ENCODE measurements at regions not wholly inside any gene's neighbourhood (a gene's known extent, or its start where the extent isn't known, plus 50 kb on each side); places are given as distances from the start of the nearest gene placed in this dataset.

- no peak overlapping the region for H3K4me3 ChIP-seq (ENCODE audit: control insufficient read depth, low read depth, low read length)
- DNase-seq (ENCODE audit: low read depth) = no peak
- TF ChIP-seq CTCF (conservative IDR thresholded peaks at IDR 0.05; ENCODE audit: control insufficient read depth, insufficient read depth, low read depth, low read length) = no peak
Measured at GRCh38 chr1:61534847-61535246, 190.1 kb downstream of the TM2D1 start.

- no peak for TF ChIP-seq CTCF (conservative IDR thresholded peaks at IDR 0.05; ENCODE audit: control insufficient read depth, insufficient read depth, low read depth, low read length)
- no peak for DNase-seq (ENCODE audit: low read depth)
- H3K4me3 ChIP-seq (ENCODE audit: control insufficient read depth, low read depth, low read length) = no peak overlapping the region
Measured at GRCh38 chr1:61533546-61533945, 191.4 kb downstream of the TM2D1 start.

- no peak for TF ChIP-seq CTCF (conservative IDR thresholded peaks at IDR 0.05; ENCODE audit: control insufficient read depth, insufficient read depth, low read depth, low read length)
- DNase-seq (ENCODE audit: low read depth) = no peak
- H3K4me3 ChIP-seq (ENCODE audit: control insufficient read depth, low read depth, low read length) = no peak overlapping the region
Measured at GRCh38 chr1:61531716-61532115, 193.2 kb downstream of the TM2D1 start.

- TF ChIP-seq CTCF (conservative IDR thresholded peaks at IDR 0.05; ENCODE audit: control insufficient read depth, insufficient read depth, low read depth, low read length) = no peak
- H3K4me3 ChIP-seq (ENCODE audit: control insufficient read depth, low read depth, low read length) = no peak overlapping the region
- peak; percentile 49 for DNase-seq (ENCODE audit: low read depth)
Measured at GRCh38 chr1:61523893-61524605, 200.9 kb downstream of the TM2D1 start.

GRCh38 chr1:61523229-61523628 lies 201.7 kb downstream of the TM2D1 start:
- peak; percentile 25 for DNase-seq (ENCODE audit: low read depth)
- no peak for TF ChIP-seq CTCF (conservative IDR thresholded peaks at IDR 0.05; ENCODE audit: control insufficient read depth, insufficient read depth, low read depth, low read length)

GRCh38 chr1:61520401-61520800 lies 204.5 kb downstream of the TM2D1 start:
- no peak for TF ChIP-seq CTCF (conservative IDR thresholded peaks at IDR 0.05; ENCODE audit: control insufficient read depth, insufficient read depth, low read depth, low read length)
- H3K4me3 ChIP-seq (ENCODE audit: control insufficient read depth, low read depth, low read length) = no peak overlapping the region
- no peak for DNase-seq (ENCODE audit: low read depth)

More at GRCh38 chr1:61523229-61523628, 201.7 kb downstream of the TM2D1 start:
- H3K4me3 ChIP-seq (ENCODE audit: control insufficient read depth, low read depth, low read length) = no peak overlapping the region

Measured in fibroblast of mammary gland (primary cell).